ENCODE measurements at regions not wholly inside any gene's neighbourhood (a gene's known extent, or its start where the extent isn't known, plus 50 kb on each side); places are given as distances from the start of the nearest gene placed in this dataset.

GRCh38 chr10:25101461-25102146 lies 73.2 kb upstream of the GPR158 start:
- Histone ChIP-seq H3K4me3 (ENCODE audit: low read length) (no peak overlapping the region), H3K9me3 (ENCODE audit: control insufficient read depth, insufficient read depth, low read length) (no peaks in the 10 kb centered on the region), H3K27ac (ENCODE audit: low read depth, low read length) (no peak overlapping the region), H3F3A (ENCODE audit: control insufficient read depth, insufficient read depth) (no peaks in the 10 kb centered on the region), H3K36me3 (ENCODE audit: control insufficient read depth, low read length) (no peaks in the 10 kb centered on the region), H3K4me1 (ENCODE audit: control insufficient read depth, low read length) (no peaks in the 10 kb centered on the region), H3K27me3 (ENCODE audit: control insufficient read depth, low read length) (no peaks in the 10 kb centered on the region), H3K4me2 (ENCODE audit: low read length) (no peak overlapping the region), H3K79me2 (ENCODE audit: control insufficient read depth, low read length) (no peaks in the 10 kb centered on the region), H3K9me2 (replicated peaks; ENCODE audit: control insufficient read depth, low read length) (no peaks in the 10 kb centered on the region), H4K20me1 (ENCODE audit: control insufficient read depth, insufficient read depth, low read depth, low read length) (no peaks in the 10 kb centered on the region)
- TF ChIP-seq CTCF (IDR thresholded peaks at IDR 0.05; ENCODE audit: low read depth, low read length, poor library complexity, severe bottlenecking) (no peak), EZH2phosphoT487 (IDR thresholded peaks at IDR 0.05; ENCODE audit: borderline replicate concordance, low read length) (no peak)

- no peaks in the 10 kb centered on the region for H3K4me1 ChIP-seq (ENCODE audit: control insufficient read depth, low read length)
- H3K36me3 ChIP-seq (ENCODE audit: control insufficient read depth, low read length) = no peaks in the 10 kb centered on the region
- TF ChIP-seq CTCF (IDR thresholded peaks at IDR 0.05; ENCODE audit: low read depth, low read length, poor library complexity, severe bottlenecking) (no peak), EZH2phosphoT487 (IDR thresholded peaks at IDR 0.05; ENCODE audit: borderline replicate concordance, low read length) (no peak)
- H3K4me3 ChIP-seq (ENCODE audit: low read length) = no peak overlapping the region
- H3F3A ChIP-seq (ENCODE audit: control insufficient read depth, insufficient read depth) = no peaks in the 10 kb centered on the region
- H4K20me1 ChIP-seq (ENCODE audit: control insufficient read depth, insufficient read depth, low read depth, low read length) = no peaks in the 10 kb centered on the region
- H3K9me3 ChIP-seq (ENCODE audit: control insufficient read depth, insufficient read depth, low read length) = no peaks in the 10 kb centered on the region
- H3K9me2 ChIP-seq (replicated peaks; ENCODE audit: control insufficient read depth, low read length) = no peaks in the 10 kb centered on the region
- no peaks in the 10 kb centered on the region for H3K79me2 ChIP-seq (ENCODE audit: control insufficient read depth, low read length)
- H3K27ac ChIP-seq (ENCODE audit: low read depth, low read length) = no peak overlapping the region
- no peak overlapping the region for H3K4me2 ChIP-seq (ENCODE audit: low read length)
- H3K27me3 ChIP-seq (ENCODE audit: control insufficient read depth, low read length) = no peaks in the 10 kb centered on the region
Measured at GRCh38 chr10:25102147-25102822, 72.5 kb upstream of the GPR158 start.

GRCh38 chr10:25103703-25104102 lies 71.1 kb upstream of the GPR158 start:
- H3K4me2 ChIP-seq (ENCODE audit: low read length) = no peak overlapping the region
- no peaks in the 10 kb centered on the region for H3K79me2 ChIP-seq (ENCODE audit: control insufficient read depth, low read length)
- H3K36me3 ChIP-seq (ENCODE audit: control insufficient read depth, low read length) = no peaks in the 10 kb centered on the region
- H3K4me1 ChIP-seq (ENCODE audit: control insufficient read depth, low read length) = no peaks in the 10 kb centered on the region
- H3K27ac ChIP-seq (ENCODE audit: low read depth, low read length) = no peak overlapping the region
- no peaks in the 10 kb centered on the region for H3K27me3 ChIP-seq (ENCODE audit: control insufficient read depth, low read length)
- no peaks in the 10 kb centered on the region for H3K9me3 ChIP-seq (ENCODE audit: control insufficient read depth, insufficient read depth, low read length)
- H3K4me3 ChIP-seq (ENCODE audit: low read length) = no peak overlapping the region
- TF ChIP-seq CTCF (IDR thresholded peaks at IDR 0.05; ENCODE audit: low read depth, low read length, poor library complexity, severe bottlenecking) (no peak), EZH2phosphoT487 (IDR thresholded peaks at IDR 0.05; ENCODE audit: borderline replicate concordance, low read length) (no peak)
- H4K20me1 ChIP-seq (ENCODE audit: control insufficient read depth, insufficient read depth, low read depth, low read length) = no peaks in the 10 kb centered on the region
- no peaks in the 10 kb centered on the region for H3F3A ChIP-seq (ENCODE audit: control insufficient read depth, insufficient read depth)
- H3K9me2 ChIP-seq (replicated peaks; ENCODE audit: control insufficient read depth, low read length) = no peaks in the 10 kb centered on the region
